Thoracic aorta (tissue), 2 donors: ENCODE measurements at regions not wholly inside any gene's neighbourhood (a gene's known extent, or its start where the extent isn't known, plus 50 kb on each side); places are given as distances from the start of the nearest gene placed in this dataset.
"Not testable (repeated sequence)": the region's sequence is repeated elsewhere in the genome, so short reads cannot be mapped to it uniquely, and the experiment has no call there.

Experiments
- ATAC-seq: fragments of 150-250 bp; one replicate; pipeline ENCODE4 v1.8.0; 2017; ENCODE audit warnings: low read depth; ENCODE audit not compliant: insufficient number of reproducible peaks, low FRiP score
- DNase-seq: peaks from one replicate; pipeline ENCODE4 v3.0.0-alpha.2; 2020; ENCODE audit warnings: low spot score
- H3K27ac ChIP-seq, 2 donors: fragments of 200-600 bp; sonication (generic); 1 replicate in 1 of 2; 2 replicates in 1 of 2; pipeline ENCODE4 v1.5.1; 2016; ENCODE audit warnings: mild to moderate bottlenecking in 2 of 2, moderate library complexity in 2 of 2
- H3K27me3 ChIP-seq: fragments of 200-600 bp; sonication (generic); replicated peaks from 2 replicates; pipeline ENCODE4 v1.6.0; 2016; ENCODE audit warnings: mild to moderate bottlenecking; ENCODE audit not compliant: insufficient read depth
- H3K36me3 ChIP-seq: fragments of 200-600 bp; sonication (generic); one replicate; pipeline ENCODE4 v1.5.1; 2016
- H3K4me1 ChIP-seq, 2 donors: fragments of 200-600 bp; sonication (generic); 1 replicate in 1 of 2; 2 replicates in 1 of 2; pipeline versions ENCODE4 v1.5.1 to v1.6.0; 2016; ENCODE audit warnings: low read depth in 2 of 2, mild to moderate bottlenecking in 1 of 2; ENCODE audit not compliant: control insufficient read depth in 1 of 2
- H3K4me3 ChIP-seq: fragments of 200-600 bp; sonication (generic); 2 replicates; pipeline ENCODE4 v1.5.1; 2016; ENCODE audit warnings: mild to moderate bottlenecking
- H3K9me3 ChIP-seq: fragments of 200-600 bp; sonication (generic); 2 replicates; pipeline ENCODE4 v1.5.1; 2016

GRCh38 chr2:109976319-109976718 is 77.8 kb downstream of the LIMS3 start:
- not testable (repeated sequence) for H3K4me1 ChIP-seq, H3K36me3 ChIP-seq, DNase-seq, H3K27ac ChIP-seq, H3K27me3 ChIP-seq, H3K4me3 ChIP-seq, H3K9me3 ChIP-seq
- peak; percentile 38 for ATAC-seq

GRCh38 chr2:109980754-109981153 is 82.3 kb downstream of the LIMS3 start:
- H3K4me3 ChIP-seq, result not testable (repeated sequence)

GRCh38 chr2:109986389-109987088 is 88.1 kb downstream of the LIMS3 start:
- not testable (repeated sequence) for H3K9me3 ChIP-seq, H3K36me3 ChIP-seq, H3K27ac ChIP-seq, DNase-seq, H3K4me1 ChIP-seq, H3K4me3 ChIP-seq, H3K27me3 ChIP-seq
- peak; percentile 52 for ATAC-seq

More at GRCh38 chr2:109980754-109981153, 82.3 kb downstream of the LIMS3 start:
- not testable (repeated sequence) for H3K9me3 ChIP-seq, ATAC-seq, H3K27me3 ChIP-seq, H3K4me1 ChIP-seq, H3K36me3 ChIP-seq, H3K27ac ChIP-seq, DNase-seq

GRCh38 chr2:109987089-109987420 is 88.6 kb downstream of the LIMS3 start:
- not testable (repeated sequence) for H3K9me3 ChIP-seq, H3K4me1 ChIP-seq, H3K27me3 ChIP-seq, H3K4me3 ChIP-seq, DNase-seq, H3K27ac ChIP-seq, H3K36me3 ChIP-seq, ATAC-seq

DNA sequence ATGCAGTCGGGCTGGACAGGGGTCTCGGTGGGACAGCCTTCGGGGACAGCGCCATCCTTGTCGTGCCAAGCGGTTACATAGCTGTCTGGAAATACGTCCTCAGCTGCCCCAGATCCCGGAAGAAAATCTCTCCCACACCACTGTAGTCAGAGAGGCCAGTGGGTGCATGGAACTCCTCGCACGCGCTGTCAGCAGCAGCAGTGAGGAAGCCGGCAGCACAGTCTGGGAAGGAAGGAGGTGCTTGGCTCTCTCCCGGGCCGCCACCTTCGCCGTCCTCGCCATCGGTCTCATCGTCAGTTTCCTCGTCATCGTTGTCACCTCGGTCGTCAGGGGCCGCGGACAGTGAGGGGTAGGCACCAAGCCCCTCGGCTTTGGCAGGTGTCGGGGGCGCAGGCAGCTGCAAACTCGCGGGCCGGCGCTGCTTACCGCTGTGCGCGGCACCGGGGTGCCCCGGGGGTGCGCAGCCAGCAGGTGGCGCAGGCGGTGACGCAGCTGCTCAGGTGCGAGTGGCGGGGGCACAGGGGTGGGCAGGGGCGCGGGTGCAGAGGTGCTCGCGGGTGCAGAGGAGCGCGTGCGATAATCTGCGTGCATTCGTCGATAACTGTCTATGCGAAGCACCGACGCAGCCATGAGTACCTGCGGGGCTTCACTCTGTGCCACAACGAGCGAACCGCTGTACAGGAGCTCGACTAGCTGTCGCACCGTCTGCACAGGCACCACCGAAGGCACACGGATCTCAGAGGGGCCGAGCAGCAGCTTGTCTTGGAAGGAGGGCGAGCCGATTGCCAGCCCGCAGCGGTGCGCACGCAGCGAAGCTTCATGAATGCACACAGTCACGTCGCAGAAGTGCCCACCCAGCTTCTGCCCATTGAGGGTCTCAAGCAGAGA is 89.2 kb downstream of the LIMS3 start:
- not testable (repeated sequence) for H3K27ac ChIP-seq, H3K4me1 ChIP-seq, H3K4me3 ChIP-seq, H3K9me3 ChIP-seq, H3K36me3 ChIP-seq, H3K27me3 ChIP-seq, DNase-seq
- peak; percentile 41 for ATAC-seq

- not testable (repeated sequence) for DNase-seq, ATAC-seq, H3K27me3 ChIP-seq, H3K36me3 ChIP-seq, H3K4me3 ChIP-seq, H3K27ac ChIP-seq, H3K4me1 ChIP-seq, H3K9me3 ChIP-seq
These were observed 100.9 kb downstream of the LIMS3 start for GRCh38 chr2:109999395-109999794.

- not testable (repeated sequence) for H3K27me3 ChIP-seq, ATAC-seq, H3K36me3 ChIP-seq, DNase-seq, H3K4me1 ChIP-seq, H3K9me3 ChIP-seq, H3K27ac ChIP-seq, H3K4me3 ChIP-seq
These were observed 104.0 kb downstream of the LIMS3 start for GRCh38 chr2:110002502-110002901.

DNA sequence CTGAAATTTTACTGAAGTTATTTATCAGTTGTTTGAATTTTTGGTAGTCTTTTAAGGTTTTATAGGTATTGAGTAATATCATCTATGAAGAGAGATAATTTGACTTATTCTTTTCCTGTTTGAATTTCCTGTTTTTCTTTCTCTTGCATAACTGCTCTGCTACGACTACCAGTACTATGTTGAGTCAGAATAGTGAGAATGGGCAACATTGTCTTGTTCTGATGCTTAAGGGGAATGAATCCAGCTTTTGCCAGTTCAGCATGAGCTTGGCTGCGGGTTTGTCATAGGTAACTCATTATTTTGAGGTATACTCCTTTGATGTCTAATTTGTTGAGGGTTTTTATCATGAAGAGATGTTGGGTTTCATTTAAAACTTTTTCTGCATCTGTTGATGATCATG is 102.2 kb downstream of the MALL start:
- H3K27me3 ChIP-seq, DNase-seq, H3K36me3 ChIP-seq, H3K9me3 ChIP-seq, H3K27ac ChIP-seq, H3K4me1 ChIP-seq, H3K4me3 ChIP-seq, ATAC-seq: not testable (repeated sequence)

GRCh38 chr2:110016381-110017092 is 99.1 kb downstream of the MALL start:
- H3K27me3 ChIP-seq, DNase-seq, H3K9me3 ChIP-seq, H3K36me3 ChIP-seq, ATAC-seq, H3K4me1 ChIP-seq, H3K27ac ChIP-seq, H3K4me3 ChIP-seq: not testable (repeated sequence)

GRCh38 chr2:110020269-110020668 is 95.4 kb downstream of the MALL start:
- not testable (repeated sequence) for DNase-seq, H3K36me3 ChIP-seq, ATAC-seq, H3K4me3 ChIP-seq, H3K4me1 ChIP-seq, H3K27me3 ChIP-seq, H3K27ac ChIP-seq, H3K9me3 ChIP-seq

GRCh38 chr2:110022278-110022677 is 93.3 kb downstream of the MALL start:
- H3K36me3 ChIP-seq, H3K4me1 ChIP-seq, ATAC-seq, H3K9me3 ChIP-seq, H3K4me3 ChIP-seq, H3K27ac ChIP-seq, DNase-seq, H3K27me3 ChIP-seq: not testable (repeated sequence)

GRCh38 chr2:110026126-110026785 is 89.4 kb downstream of the MALL start:
- DNase-seq, H3K36me3 ChIP-seq, H3K4me1 ChIP-seq, ATAC-seq, H3K9me3 ChIP-seq, H3K27ac ChIP-seq, H3K4me3 ChIP-seq, H3K27me3 ChIP-seq: not testable (repeated sequence)
